ENCODE measurements at regions not wholly inside any gene's neighbourhood (a gene's known extent, or its start where the extent isn't known, plus 50 kb on each side); places are given as distances from the start of the nearest gene placed in this dataset.
"Not testable (repeated sequence)": the region's sequence is repeated elsewhere in the genome, so short reads cannot be mapped to it uniquely, and the experiment has no call there.

- Histone ChIP-seq H3K4me3 (ENCODE audit: low read length) (peak overlapping the region; percentile 64), H3K36me3 (ENCODE audit: control insufficient read depth, low read length) (no peaks in the 10 kb centered on the region), H3K27me3 (ENCODE audit: control insufficient read depth, low read length) (no peaks in the 10 kb centered on the region), H3K4me1 (ENCODE audit: control insufficient read depth, low read length) (peaks cover 34% of the 10 kb centered on the region), H3K79me2 (ENCODE audit: control insufficient read depth, low read length) (no peaks in the 10 kb centered on the region), H3K9me3 (ENCODE audit: control insufficient read depth, insufficient read depth, low read length) (peaks cover 7% of the 10 kb centered on the region; the same call in 1 of the 2 replicates), H3K9me2 (replicated peaks; ENCODE audit: control insufficient read depth, low read length) (no peaks in the 10 kb centered on the region), H4K20me1 (ENCODE audit: control insufficient read depth, insufficient read depth, low read depth, low read length) (no peaks in the 10 kb centered on the region), H3K27ac (ENCODE audit: low read depth, low read length) (peak overlapping the region; percentile 59), H3F3A (ENCODE audit: control insufficient read depth, insufficient read depth) (0 out of 2 replicates have a peak, but pooled peaks cover 2% of the 10 kb centered on the region), H3K4me2 (ENCODE audit: low read length) (peak overlapping the region; percentile 75)
- TF ChIP-seq EZH2phosphoT487 (IDR thresholded peaks at IDR 0.05; ENCODE audit: borderline replicate concordance, low read length) (no peak), CTCF (IDR thresholded peaks at IDR 0.05; ENCODE audit: low read depth, low read length, poor library complexity, severe bottlenecking) (peak; percentile 84)
These were observed 846.7 kb downstream of the TMEM121 start for GRCh38 chr14:106372870-106373652.

GRCh38 chr14:106373653-106374110 lies 847.3 kb downstream of the TMEM121 start:
- H3K79me2 ChIP-seq (ENCODE audit: control insufficient read depth, low read length); H3K9me3 ChIP-seq (ENCODE audit: control insufficient read depth, insufficient read depth, low read length); H3K9me2 ChIP-seq (replicated peaks; ENCODE audit: control insufficient read depth, low read length); H3K27me3 ChIP-seq (ENCODE audit: control insufficient read depth, low read length); H3F3A ChIP-seq (ENCODE audit: control insufficient read depth, insufficient read depth); H4K20me1 ChIP-seq (ENCODE audit: control insufficient read depth, insufficient read depth, low read depth, low read length); H3K36me3 ChIP-seq (ENCODE audit: control insufficient read depth, low read length): not testable (repeated sequence)
- H3K27ac ChIP-seq (ENCODE audit: low read depth, low read length): peak overlapping the region; percentile 59
- peak overlapping the region; percentile 64 for H3K4me3 ChIP-seq (ENCODE audit: low read length)
- H3K4me2 ChIP-seq (ENCODE audit: low read length): peak overlapping the region; percentile 75
- H3K4me1 ChIP-seq (ENCODE audit: control insufficient read depth, low read length): peaks cover 40% of the 10 kb centered on the region
- peak; percentile 52 for TF ChIP-seq CTCF (IDR thresholded peaks at IDR 0.05; ENCODE audit: low read depth, low read length, poor library complexity, severe bottlenecking)

- no peak for TF ChIP-seq CTCF (IDR thresholded peaks at IDR 0.05; ENCODE audit: low read depth, low read length, poor library complexity, severe bottlenecking)
- no peak for TF ChIP-seq EZH2phosphoT487 (IDR thresholded peaks at IDR 0.05; ENCODE audit: borderline replicate concordance, low read length)
- no peaks in the 10 kb centered on the region for H4K20me1 ChIP-seq (ENCODE audit: control insufficient read depth, insufficient read depth, low read depth, low read length)
These were observed 851.0 kb downstream of the TMEM121 start for GRCh38 chr14:106377432-106377831.

More at GRCh38 chr14:106377432-106377831, 851.0 kb downstream of the TMEM121 start:
- H3K36me3 ChIP-seq (ENCODE audit: control insufficient read depth, low read length): no peaks in the 10 kb centered on the region
- no peaks in the 10 kb centered on the region for H3K79me2 ChIP-seq (ENCODE audit: control insufficient read depth, low read length)
- peaks cover 40% of the 10 kb centered on the region for H3K4me1 ChIP-seq (ENCODE audit: control insufficient read depth, low read length)
- H3F3A ChIP-seq (ENCODE audit: control insufficient read depth, insufficient read depth): 0 out of 2 replicates have a peak, but pooled peaks cover 2% of the 10 kb centered on the region
- no peaks in the 10 kb centered on the region for H3K27me3 ChIP-seq (ENCODE audit: control insufficient read depth, low read length)
- peak overlapping the region; percentile 49 for H3K4me2 ChIP-seq (ENCODE audit: low read length)
- peaks cover 7% of the 10 kb centered on the region; the same call in 1 of the 2 replicates for H3K9me3 ChIP-seq (ENCODE audit: control insufficient read depth, insufficient read depth, low read length)
- peak overlapping the region; percentile 48 for H3K27ac ChIP-seq (ENCODE audit: low read depth, low read length)
- peak overlapping the region; percentile 36 for H3K4me3 ChIP-seq (ENCODE audit: low read length)
- no peaks in the 10 kb centered on the region for H3K9me2 ChIP-seq (replicated peaks; ENCODE audit: control insufficient read depth, low read length)

Measured in DOHH2 (cell line).